ENCODE measurements at regions not wholly inside any gene's neighbourhood (a gene's known extent, or its start where the extent isn't known, plus 50 kb on each side); places are given as distances from the start of the nearest gene placed in this dataset.

- Histone ChIP-seq H3K27ac (ENCODE audit: low read depth in 1 of 2, low read length in 2 of 2) (no peak overlapping the region), H3K36me3 (ENCODE audit: control insufficient read depth in 4 of 4, insufficient read depth in 3 of 4, low read depth in 1 of 4, low read length in 3 of 4) (no peaks in the 10 kb centered on the region), H3K27me3 (ENCODE audit: control insufficient read depth in 4 of 4, insufficient read depth in 4 of 4, low read length in 3 of 4) (peaks cover 0 to 3% (median 0%) of the 10 kb centered on the region in 4 donors), H3K9me3 (ENCODE audit: control insufficient read depth in 4 of 4, low read length in 3 of 4) (no peaks in the 10 kb centered on the region), H3K4me3 (ENCODE audit: low read depth in 1 of 3, low read length in 3 of 3) (no peak overlapping the region), H3K4me1 (ENCODE audit: control insufficient read depth in 4 of 4, insufficient read depth in 4 of 4, low read length in 3 of 4) (no peaks in the 10 kb centered on the region), H3K9ac (ENCODE audit: low read depth in 1 of 2, low read length in 2 of 2) (no peak overlapping the region)
- TF ChIP-seq FOXA2 (IDR thresholded peaks at IDR 0.05) (no peak), EGR1 (IDR thresholded peaks at IDR 0.05; ENCODE audit: low read depth in 2 of 2) (no peak), NR2F2 (IDR thresholded peaks at IDR 0.05) (no peak), TAF1 (conservative IDR thresholded peaks at IDR 0.05) (no peak), SP1 (IDR thresholded peaks at IDR 0.05) (no peak), HNF4G (IDR thresholded peaks at IDR 0.05) (no peak), JUND (IDR thresholded peaks at IDR 0.05) (no peak), MAX (IDR thresholded peaks at IDR 0.05) (no peak)
- WGBS = 80% methylated on average over 3 of the region's 3 CpGs
- DNase-seq (ENCODE audit: low spot score) = no peak
These were observed 61.1 kb downstream of the SCN11A start for GRCh38 chr3:38990621-38991020.

DNA sequence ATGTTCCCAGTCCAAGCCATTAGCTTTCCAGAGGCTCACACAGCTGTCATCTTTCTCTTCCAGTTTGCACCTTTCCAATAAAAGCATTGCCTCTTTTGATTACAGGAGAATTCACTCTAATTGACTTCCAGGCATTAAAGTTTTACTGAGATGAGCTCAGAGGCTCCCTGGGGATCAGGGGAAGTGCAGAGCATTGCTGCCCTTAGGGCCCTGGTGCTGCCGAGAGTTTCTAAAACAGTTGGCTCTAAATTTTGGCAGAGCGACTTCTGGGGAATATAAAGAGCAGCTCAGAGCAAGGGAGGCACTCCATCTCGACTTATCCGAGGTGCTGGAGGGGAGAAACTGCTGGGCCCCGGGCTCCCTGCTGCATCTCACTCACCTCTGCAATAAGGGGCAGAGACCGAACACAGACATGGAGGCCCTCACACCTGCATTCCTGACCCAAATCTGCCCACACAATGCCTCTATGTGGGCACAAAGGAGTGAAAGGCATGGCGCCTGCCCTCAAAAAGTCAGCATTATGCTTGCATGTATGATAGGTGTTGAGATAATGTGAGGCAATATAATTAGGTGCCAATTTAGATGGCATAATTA is 61.7 kb downstream of the SCN11A start:
- 76% methylated on average over 7 of the region's 7 CpGs for WGBS
- H3K27me3 ChIP-seq (ENCODE audit: control insufficient read depth in 4 of 4, insufficient read depth in 4 of 4, low read length in 3 of 4) = peaks cover 0 to 3% (median 0%) of the 10 kb centered on the region in 4 donors
- no peak for TF ChIP-seq TAF1 (conservative IDR thresholded peaks at IDR 0.05)
- TF ChIP-seq, protein P1, sequence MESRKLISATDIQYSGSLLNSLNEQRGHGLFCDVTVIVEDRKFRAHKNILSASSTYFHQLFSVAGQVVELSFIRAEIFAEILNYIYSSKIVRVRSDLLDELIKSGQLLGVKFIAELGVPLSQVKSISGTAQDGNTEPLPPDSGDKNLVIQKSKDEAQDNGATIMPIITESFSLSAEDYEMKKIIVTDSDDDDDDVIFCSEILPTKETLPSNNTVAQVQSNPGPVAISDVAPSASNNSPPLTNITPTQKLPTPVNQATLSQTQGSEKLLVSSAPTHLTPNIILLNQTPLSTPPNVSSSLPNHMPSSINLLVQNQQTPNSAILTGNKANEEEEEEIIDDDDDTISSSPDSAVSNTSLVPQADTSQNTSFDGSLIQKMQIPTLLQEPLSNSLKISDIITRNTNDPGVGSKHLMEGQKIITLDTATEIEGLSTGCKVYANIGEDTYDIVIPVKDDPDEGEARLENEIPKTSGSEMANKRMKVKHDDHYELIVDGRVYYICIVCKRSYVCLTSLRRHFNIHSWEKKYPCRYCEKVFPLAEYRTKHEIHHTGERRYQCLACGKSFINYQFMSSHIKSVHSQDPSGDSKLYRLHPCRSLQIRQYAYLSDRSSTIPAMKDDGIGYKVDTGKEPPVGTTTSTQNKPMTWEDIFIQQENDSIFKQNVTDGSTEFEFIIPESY (IDR thresholded peaks at IDR 0.05) = no peak
- no peak for TF ChIP-seq GABPA (IDR thresholded peaks at IDR 0.05 in 1 of 2, conservative IDR thresholded peaks at IDR 0.05 in 1 of 2)
- TF ChIP-seq SP1 (IDR thresholded peaks at IDR 0.05) = no peak
- no peak overlapping the region for H3K27ac ChIP-seq (ENCODE audit: low read depth in 1 of 2, low read length in 2 of 2)
- H3K36me3 ChIP-seq (ENCODE audit: control insufficient read depth in 4 of 4, insufficient read depth in 3 of 4, low read depth in 1 of 4, low read length in 3 of 4) = no peaks in the 10 kb centered on the region
- no peak overlapping the region for H3K4me3 ChIP-seq (ENCODE audit: low read depth in 1 of 3, low read length in 3 of 3)
- no peak for DNase-seq (ENCODE audit: low spot score)
- no peaks in the 10 kb centered on the region for H3K4me1 ChIP-seq (ENCODE audit: control insufficient read depth in 4 of 4, insufficient read depth in 4 of 4, low read length in 3 of 4)
- no peaks in the 10 kb centered on the region for H3K9me3 ChIP-seq (ENCODE audit: control insufficient read depth in 4 of 4, low read length in 3 of 4)
- H3K9ac ChIP-seq (ENCODE audit: low read depth in 1 of 2, low read length in 2 of 2) = no peak overlapping the region

DNA sequence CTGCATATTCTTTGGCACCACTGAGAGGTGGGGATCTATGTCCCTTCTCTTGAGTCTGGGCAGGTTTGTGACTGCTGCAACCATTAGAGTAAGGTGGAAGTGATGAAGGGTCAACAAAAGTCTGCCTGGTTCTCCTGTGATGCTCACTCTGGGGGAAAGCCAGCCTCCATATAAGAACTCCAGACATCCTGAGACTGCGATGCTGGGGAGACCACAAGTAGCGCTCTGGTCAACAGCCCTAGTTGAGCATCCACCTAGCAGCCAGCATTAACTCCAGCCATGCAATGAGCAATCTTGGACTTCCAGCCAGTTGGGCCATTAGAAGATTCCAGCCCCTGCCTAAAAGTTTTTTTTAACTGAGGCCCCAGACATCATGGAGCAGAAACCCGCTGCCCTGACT is 62.8 kb downstream of the SCN11A start:
- H3K9me3 ChIP-seq (ENCODE audit: control insufficient read depth in 4 of 4, low read length in 3 of 4) = no peaks in the 10 kb centered on the region

More for the DNA sequence above, 62.8 kb downstream of the SCN11A start:
- WGBS = 98% methylated on average over 3 of the region's 3 CpGs
- Histone ChIP-seq H3K27me3 (ENCODE audit: control insufficient read depth in 4 of 4, insufficient read depth in 4 of 4, low read length in 3 of 4) (peaks cover 0 to 3% (median 0%) of the 10 kb centered on the region in 4 donors), H3K36me3 (ENCODE audit: control insufficient read depth in 4 of 4, insufficient read depth in 3 of 4, low read depth in 1 of 4, low read length in 3 of 4) (no peaks in the 10 kb centered on the region), H3K27ac (ENCODE audit: low read depth in 1 of 2, low read length in 2 of 2) (no peak overlapping the region), H3K4me3 (ENCODE audit: low read depth in 1 of 3, low read length in 3 of 3) (no peak overlapping the region), H3K9ac (ENCODE audit: low read depth in 1 of 2, low read length in 2 of 2) (no peak overlapping the region), H3K4me1 (ENCODE audit: control insufficient read depth in 4 of 4, insufficient read depth in 4 of 4, low read length in 3 of 4) (no peaks in the 10 kb centered on the region)
- TF ChIP-seq FOXA2 (IDR thresholded peaks at IDR 0.05) (no peak), HNF4A (conservative IDR thresholded peaks at IDR 0.05) (no peak), JUND (IDR thresholded peaks at IDR 0.05) (no peak), SP1 (IDR thresholded peaks at IDR 0.05) (no peak), RXRA (IDR thresholded peaks at IDR 0.05) (no peak), RAD21 (IDR thresholded peaks at IDR 0.05) (no peak), GABPA (IDR thresholded peaks at IDR 0.05 in 1 of 2, conservative IDR thresholded peaks at IDR 0.05 in 1 of 2) (no peak), FOXA1 (IDR thresholded peaks at IDR 0.05) (no peak), NR2F2 (IDR thresholded peaks at IDR 0.05) (no peak), TAF1 (conservative IDR thresholded peaks at IDR 0.05) (no peak), HNF4G (IDR thresholded peaks at IDR 0.05) (no peak), REST (IDR thresholded peaks at IDR 0.05) (no peak), MAX (IDR thresholded peaks at IDR 0.05) (no peak), YY1 (IDR thresholded peaks at IDR 0.05) (no peak), EGR1 (IDR thresholded peaks at IDR 0.05; ENCODE audit: low read depth in 2 of 2) (no peak)
- TF ChIP-seq, protein P1 (IDR thresholded peaks at IDR 0.05) = no peak
- TF ChIP-seq, protein P2, sequence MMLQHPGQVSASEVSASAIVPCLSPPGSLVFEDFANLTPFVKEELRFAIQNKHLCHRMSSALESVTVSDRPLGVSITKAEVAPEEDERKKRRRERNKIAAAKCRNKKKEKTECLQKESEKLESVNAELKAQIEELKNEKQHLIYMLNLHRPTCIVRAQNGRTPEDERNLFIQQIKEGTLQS (IDR thresholded peaks at IDR 0.05) = no peak
- DNase-seq (ENCODE audit: low spot score) = no peak
